ENCODE measurements at regions not wholly inside any gene's neighbourhood (a gene's known extent, or its start where the extent isn't known, plus 50 kb on each side); places are given as distances from the start of the nearest gene placed in this dataset.
"Not testable (repeated sequence)": the region's sequence is repeated elsewhere in the genome, so short reads cannot be mapped to it uniquely, and the experiment has no call there.

DNA sequence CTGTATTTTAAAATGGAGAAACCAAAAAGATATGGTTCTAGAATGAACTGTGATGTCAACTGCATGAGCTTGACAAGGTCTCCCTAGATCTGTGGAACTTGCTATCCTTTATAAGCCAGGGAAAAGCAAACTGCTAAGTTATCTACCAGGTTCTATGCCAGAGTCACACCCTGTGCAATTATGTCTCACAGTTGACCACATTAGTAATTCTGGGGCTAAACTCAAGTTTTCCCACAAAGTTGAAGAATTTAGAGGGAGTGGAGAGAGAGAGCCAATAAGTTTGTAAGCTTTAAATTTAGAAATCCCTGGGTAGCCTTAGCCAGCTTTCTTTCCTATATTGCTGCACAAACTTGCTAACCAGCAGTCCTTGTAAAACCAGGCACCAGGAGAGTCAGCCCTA, 407.0 kb upstream of the SASH1 start:
- no peak for DNase-seq

DNA sequence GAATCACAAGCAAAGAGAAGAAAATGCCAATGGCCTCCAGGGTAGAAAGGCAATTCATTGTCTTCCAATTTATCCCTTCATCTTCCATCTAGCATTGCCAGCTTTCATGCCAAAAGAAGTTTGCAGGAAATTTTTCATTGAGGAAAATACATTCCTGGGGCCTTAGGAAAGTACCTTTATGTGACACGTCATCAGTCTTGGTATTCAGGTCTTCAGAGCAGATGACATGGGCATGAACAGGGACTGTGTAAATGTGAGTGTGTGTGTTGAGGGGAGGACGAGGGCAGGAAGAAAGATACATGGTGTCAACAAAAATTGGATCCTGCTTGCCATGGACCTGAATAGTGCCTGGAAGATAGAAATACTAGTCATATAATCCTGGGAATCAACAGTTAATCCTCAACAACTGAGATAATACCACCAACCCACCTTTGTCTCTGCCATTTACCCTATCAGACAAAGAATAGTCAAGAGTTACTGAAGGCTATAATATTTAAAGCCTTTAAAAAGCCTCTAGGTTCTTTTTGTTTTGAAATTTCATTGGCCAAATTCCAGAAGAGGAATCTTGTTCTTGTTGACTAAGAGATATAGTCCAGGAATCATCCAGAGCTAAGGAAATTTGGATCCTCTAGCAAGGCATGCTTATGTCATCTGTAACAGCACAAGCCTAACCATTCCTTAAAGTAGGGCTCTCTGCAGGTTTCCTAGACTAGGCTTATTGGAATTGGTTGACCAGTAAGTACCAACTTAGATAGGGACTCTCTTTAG, 405.8 kb upstream of the SASH1 start:
- DNase-seq = no peak

DNA sequence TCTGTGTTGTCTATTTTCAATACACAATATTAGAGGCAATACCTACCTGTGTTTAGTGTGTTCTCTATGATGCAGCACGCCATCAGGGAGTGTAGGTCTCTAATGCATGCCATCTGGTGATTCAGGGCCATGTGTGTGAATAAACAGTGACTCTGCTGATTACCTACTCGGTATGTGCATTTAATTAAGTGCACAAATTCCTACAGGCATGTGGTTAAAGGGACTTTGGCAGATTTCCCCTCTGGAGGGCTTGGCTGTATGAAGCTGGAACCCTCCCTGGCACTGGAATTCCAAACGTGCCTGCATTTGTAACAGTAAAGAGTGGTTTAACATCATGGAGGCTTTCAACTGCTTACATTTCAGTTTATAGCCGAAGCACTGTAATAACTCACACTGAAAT, 401.5 kb upstream of the SASH1 start:
- DNase-seq = no peak

DNA sequence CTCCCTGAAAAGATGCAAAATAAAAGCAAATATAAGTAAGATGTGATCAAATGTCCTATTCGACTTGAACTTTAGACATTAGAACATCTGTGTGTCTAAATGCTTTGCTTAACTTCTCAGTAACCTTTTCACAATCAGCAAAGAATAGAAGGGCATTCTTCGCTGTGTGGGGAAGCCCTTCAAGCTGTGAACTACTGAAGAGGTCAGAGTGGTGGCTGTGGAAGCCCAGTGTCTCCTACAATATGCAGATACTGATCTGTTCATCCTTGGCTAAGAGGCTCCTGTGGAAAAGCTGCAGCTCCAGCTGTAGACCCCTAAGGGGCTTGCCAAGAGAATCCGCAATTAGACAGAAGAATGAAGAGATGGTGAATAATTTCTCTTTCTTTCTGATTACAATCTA, 400.3 kb upstream of the SASH1 start:
- DNase-seq = no peak

DNA sequence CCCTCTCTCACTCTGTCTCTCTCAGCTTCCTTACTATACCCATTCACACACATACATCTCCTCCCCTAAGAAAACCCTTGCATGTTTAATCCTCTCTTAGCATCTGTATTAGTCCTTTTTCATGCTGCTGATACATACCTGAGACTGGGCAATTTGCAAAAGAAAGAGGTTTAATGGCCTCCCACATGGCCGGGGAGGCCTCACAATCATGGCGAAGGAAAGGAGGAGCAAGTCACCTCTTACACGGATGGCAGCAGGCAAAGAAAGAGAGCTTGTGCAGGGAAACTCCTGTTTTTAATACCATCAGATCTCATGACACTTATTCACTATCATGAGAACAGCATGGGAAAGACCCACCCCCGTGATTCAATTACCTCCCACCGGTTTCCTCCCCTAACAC, 398.5 kb upstream of the SASH1 start:
- DNase-seq = no peak

DNA sequence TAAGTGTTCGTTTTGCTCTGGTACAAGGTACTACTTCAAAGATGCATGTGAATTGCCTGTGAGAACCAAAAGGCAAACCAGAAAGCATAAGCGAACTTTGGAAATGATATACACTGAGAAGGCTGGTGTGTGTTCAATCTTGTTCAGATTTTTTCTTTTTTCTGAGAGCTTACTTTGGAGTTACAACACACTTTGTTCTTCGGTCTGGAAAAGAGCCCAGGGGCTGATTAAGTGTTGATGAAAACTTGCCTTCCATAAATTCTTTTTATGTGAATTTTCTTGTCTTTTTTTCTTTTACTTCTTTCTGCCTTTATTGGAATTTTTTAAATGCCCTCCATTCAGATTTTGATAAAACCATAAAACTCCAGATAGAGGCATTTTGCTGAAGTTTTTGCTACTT, 395.1 kb upstream of the SASH1 start:
- no peak for DNase-seq

DNA sequence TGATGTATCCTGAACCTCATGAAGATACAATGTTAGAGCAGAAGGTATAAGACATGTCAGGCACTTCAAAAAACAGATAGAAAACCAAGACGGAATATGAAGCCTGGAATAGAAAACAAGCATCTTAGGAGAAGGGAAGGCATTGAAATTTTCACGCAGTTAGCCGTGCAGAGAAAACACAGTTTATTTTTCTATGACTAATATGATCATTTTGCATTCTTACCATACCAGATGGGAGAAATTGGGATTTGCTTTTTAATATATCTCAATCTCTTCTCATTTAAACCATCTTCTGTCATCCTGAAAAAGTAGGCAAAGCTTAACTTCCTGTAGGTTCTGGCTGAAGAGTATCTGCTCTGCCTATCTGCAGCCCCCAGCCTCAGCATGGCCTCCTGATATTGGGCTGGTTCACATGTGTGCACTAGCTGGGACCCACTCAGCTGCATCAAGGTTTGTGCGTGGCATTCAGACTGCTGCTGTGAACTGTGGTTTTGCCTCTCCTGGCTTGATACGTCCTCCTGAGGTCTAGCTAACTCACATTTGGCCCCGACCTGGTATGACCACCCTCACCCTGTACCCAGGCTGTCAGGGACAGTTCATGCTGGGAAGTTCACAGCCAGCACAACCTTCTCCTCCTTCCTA, 392.5 kb upstream of the SASH1 start:
- DNase-seq = no peak

DNA sequence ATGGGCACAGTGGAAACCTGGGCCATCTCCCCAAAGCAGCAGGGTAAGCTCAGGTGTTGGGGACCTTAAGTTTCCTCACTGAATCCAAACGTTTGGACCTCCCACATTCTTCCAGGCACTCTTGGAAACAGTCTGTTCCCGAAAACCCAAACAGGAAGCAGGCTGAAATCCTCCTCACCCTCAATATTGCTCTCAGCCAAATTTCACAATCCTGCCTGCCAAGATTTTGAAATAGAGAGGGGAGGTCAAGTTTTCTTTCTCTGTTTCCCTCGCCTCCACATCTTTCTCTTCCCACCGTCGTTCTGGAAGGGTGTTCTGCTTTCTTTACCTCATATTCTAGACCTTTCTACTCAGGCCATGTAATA, 392.0 kb upstream of the SASH1 start:
- no peak for DNase-seq

DNA sequence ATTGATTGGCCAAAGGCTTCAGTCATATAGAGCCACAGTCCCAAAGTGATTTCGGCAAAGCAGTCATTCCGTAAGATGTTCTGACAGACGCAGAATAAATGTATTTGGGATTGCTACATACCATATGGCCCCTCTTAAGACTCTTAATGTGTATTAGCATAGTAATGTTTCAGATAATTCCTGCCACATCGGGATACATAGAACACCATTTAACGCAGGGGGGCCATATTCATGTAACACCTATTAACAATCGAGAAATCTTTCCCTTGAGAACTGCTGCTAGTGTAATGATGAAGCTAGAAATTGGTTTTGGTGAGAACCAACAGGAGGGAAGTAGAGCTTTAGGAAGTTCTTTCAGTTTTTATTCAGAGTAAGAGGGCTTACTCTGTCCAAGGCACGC, 390.9 kb upstream of the SASH1 start:
- DNase-seq = no peak

DNA sequence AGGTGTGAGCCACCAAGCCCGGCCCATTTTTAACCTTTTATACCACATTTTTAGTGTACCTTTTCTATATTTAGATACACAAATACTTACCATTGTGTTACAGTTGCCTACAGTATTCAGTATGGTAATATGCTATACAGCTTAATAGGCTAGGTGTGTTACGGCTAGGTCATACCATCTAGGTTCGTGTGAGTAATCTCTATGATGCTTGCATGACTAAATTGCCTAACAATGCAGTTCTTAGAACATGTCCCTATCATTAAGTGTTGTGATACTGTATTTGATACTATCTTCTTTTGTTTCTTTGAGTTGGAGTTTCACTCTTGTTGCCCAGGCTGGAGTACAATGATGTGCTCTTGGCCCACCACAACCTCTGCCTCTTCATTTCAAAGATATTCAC, 387.7 kb upstream of the SASH1 start:
- DNase-seq = no peak

DNA sequence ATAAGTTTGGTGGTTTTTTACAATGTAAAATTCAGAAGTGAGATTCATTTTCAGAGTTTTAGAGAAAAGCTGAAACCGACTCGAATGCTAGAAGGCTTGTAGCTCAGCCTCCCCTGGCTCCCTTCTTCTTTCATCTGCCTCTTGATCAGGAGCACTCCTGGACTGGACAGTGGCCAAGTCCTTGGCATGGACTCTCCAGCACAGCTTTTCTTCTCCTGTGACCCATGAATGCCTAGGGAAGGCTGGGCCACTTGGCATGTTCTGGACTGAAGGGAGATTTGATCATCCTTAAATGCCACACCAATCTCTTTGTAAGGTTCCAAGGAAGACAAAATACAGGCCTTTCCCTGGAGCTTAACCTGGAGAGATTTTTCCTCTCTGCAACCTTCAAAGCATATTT, 384.0 kb upstream of the SASH1 start:
- DNase-seq = no peak

DNA sequence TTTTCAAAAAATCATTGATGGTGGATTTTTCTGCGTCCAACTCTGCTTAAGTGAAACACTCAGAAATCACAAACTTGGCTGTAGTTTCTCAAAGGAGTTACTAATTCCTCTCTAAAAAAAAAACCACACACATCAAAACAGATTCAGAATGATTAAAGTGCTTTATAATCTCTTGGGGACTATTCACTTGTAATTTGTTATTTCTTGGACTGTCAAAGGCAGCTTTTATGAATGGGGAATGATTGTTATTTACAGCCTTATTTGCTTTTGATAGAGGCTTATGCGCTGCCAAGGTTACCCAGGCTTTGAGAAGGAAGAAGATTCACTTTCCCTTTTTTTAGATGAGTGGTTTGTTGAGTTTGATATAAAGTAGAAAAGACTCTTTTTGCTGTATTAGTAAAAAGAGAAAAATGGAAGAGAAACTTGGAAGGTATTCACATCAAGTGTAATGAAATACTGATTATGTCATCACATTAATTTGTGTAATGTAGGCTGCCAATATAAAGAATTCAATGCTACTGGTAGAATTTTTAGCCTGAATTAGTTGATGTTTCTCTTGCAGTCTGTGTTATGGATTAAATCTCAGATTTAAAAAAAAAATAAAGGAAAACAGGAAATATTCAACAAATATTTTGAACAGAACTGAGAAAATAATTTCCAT, 381.0 kb upstream of the SASH1 start:
- no peak for DNase-seq

DNA sequence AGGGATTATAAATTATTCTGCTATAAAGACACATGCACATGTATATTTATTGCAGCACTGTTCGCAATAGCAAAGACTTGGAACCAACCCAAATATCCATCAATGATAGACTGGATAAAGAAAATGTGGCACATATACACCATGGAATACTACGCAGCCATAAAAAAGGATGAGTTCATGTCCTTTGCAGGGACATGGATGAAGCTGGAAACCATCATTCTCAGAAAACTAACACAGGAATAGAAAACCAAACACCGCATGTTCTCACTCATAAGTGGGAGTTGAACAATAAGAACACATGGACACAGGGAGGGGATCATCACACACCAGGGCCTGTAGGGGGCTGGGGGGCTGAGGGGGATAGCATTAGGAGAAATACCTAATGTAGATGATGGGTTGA, 377.2 kb upstream of the SASH1 start:
- not testable (repeated sequence) for DNase-seq

DNA sequence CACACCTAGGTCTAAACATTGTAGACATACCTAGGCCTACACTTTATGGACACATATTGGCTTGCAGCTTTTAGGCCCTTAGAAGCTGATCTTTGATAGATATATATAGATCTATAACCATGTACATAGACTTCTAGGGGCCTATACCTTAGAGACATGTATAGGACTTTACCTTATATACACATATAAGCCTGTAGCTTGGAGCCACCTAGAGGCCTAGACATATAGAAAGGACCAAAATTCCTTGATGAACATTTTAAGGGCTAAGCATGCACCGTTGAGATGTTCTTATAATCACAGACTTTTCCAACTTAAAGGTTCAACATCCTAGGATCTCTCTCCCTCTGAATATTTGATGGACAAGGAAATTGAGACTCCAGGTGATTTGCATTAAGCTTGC, 371.7 kb upstream of the SASH1 start:
- DNase-seq = no peak

DNA sequence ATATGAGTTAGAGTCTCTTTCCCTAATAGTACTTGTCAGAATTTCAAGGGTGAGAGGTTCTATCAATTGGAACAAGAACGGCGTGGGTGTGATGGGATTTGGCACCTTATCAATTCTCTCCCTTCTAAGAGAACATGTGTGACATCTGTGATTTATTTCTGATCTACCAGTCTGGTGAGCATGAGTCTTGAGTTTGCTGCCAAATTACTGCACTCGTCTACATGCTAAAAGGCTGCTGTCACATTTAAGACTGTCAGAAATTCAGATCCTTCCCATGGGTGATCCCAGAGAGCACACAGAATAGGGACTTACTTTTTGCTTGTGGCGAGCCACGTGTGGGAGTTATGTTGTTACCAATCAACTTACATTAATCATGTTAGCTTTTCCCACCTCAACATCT, 370.2 kb upstream of the SASH1 start:
- no peak for DNase-seq

DNA sequence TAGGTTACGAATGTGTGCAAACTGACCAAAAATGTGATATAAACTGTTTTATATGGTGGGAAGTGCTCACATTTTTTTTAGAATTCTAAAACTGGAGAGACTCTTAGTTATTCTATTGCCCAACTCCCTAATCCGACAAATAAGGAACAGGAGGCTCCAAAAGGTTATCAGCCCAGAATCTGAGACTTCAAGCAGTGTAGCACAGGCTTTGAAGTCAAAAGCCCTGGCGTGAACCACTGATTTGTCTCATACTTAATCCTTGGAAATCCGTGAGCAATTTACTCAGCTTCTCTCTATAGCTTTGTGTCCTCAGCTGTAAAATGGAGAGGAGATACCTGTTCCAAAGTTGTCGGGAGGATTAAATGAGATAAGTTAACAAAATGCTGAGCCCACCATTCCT, 368.8 kb upstream of the SASH1 start:
- no peak for DNase-seq

DNA sequence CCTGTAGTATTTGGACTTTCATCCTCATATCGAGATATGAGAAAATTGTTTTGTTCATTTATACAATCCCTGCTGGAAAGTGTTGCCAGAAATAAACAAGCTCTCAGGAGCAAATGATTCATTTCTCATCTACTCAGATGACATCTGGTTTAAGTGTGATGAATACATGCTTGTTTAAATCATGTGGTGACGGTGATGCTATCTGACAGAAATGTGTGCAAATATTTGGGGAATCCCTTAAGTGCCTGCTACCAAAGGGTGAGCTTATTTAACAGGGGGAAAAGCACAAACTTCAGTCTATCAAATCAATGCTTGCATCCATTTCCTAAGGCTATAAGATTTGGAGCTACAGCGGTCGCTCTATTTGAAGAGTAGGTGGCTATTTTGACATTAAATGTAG, 368.3 kb upstream of the SASH1 start:
- DNase-seq = no peak

DNA sequence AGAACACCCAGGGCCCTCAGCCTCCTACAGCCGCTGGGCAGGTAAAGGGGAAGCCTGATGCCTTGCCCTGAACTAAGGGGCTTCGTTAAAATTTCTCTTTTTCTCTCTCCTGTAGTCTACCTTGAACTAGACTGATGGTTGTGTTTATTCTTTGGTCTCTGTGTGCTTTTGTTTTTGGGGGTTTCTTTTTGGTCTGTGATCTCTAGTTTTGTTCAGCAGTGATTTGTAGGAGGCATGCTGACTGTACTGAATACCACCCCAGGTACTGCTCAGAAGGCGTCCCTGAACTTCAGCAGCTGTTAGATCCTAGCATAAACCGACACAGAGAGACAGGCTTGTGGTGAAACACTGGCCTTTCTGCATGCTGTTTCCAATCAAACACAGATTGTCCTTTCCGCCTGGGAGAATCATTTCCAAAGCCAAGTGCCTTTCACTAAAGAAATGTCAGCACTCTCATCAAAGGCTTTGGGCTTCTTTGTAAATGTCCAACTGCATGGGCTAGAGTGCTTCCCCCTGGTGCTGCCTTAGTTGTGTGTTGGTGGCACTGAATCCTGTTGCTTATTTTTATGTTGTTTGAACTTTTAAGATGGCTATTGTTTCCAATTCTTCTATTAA, 364.7 kb upstream of the SASH1 start:
- DNase-seq = no peak

DNA sequence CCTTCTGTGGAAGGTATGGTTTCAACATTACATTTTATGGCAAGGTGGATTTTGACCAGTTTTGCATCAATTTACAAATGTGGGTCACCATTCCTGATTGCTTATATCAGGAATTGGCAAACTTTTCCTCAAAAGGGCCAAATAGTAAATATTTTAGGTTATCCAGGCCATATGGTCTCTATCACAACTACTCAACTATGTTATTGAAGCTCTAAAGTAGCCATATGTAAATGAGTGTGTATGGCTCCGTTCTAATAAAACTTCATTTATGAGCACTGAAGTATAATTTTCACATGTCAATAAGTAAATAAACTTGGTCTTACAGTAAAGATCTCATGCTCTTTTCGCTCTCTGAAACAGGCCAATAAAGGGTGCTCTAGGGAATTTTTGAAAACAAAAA, 362.7 kb upstream of the SASH1 start:
- no peak for DNase-seq

DNA sequence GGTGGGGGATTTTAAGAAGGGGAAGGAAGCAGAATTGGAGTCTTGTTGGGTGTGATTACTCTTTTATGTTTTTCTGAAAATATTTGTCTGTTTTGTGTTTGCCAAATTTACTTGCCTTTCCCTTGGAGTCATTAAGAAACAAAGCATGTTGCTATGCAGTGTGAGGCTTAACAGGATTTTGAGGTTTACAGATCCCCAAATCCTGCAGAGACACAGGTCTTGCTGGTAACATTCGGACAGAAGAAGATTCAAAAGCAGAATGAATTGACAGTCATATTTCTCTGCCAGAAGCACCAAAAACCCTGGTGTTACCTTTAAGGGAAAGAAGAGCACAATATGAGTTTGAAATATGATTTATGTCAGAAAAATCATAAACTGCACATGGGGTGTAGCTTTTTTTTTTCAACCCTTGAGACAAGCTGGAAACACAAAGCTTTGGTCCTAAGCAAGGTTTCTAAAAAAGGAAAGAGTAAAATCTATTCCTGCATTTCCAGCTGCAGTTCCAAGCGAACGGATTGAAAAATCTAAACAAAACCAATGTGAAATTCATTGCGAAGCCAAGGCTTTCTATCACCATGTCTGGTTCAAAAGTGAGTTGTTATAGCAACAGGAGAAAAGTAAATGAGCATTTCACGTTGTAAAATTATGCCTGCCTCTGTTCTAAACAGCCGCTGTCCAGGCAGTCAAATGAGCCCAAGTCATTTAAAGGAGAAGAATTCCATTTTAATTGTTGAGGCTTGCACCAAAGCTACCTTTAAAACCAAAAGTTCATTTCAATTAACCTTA, 358.9 kb upstream of the SASH1 start:
- DNase-seq = no peak

DNA sequence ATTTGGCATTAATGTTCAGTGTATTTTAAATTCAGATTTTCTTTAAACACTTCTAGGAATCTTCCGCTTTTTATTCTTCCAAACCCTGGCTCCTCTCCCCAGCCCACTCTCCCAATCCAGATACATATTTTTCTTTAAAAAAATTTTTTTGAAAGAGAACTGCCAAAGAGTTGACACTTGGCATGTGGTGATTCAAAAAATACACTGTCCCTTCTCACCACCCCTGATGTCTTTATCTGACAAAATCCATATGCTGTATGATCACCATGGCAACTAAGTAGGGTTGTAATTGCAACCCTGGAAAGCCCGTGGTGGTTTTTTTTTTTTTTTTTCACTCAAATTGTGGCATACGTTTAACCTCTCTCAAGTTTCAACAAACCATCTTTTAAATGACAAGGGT, 355.8 kb upstream of the SASH1 start:
- no peak for DNase-seq

DNA sequence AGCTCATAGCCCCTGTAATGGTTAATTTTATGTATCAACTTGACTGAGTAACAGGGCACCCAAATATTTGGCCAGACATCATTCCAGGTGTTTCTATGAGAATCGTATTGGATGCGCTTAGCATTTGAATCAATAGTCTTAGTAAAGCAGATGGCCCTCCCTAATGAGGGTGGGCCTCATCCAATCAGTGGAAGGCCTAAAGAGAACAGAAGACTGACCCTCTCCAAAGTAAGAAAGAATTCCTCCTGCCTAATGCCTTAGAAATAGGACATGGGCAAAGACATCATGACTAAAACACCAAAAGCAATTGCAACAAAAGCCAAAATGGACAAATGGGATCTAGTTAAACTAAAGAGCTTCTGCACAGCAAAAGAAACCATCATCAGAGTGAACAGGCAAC, 352.5 kb upstream of the SASH1 start:
- no peak for DNase-seq

DNA sequence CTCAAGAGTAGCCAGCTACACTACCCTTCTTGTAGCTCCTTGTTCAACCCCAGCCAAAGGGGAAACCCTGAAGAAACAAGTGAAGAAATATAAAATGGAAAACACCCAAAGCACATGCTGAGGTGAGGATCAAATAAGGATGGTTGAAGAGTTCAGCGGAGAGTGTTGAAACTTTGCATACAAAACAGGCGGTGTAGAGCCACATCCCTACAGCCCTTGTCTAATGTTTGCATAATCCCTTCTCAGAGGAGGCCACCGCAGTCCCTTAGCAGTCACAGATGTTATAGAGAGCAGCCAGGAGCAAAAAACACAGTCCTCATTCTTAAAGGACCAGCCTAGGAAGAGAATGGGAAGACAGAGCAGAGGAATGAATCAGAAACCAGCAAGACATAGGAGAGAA, 350.7 kb upstream of the SASH1 start:
- no peak for DNase-seq

Data from activated CD4-positive, alpha-beta T cell treated with anti-CD3 and anti-CD28 coated beads for 48 hours (primary cell).